ENCODE measurements at regions not wholly inside any gene's neighbourhood (a gene's known extent, or its start where the extent isn't known, plus 50 kb on each side); places are given as distances from the start of the nearest gene placed in this dataset.

- DNase-seq = no peak
Observed at GRCh38 chr5:5615569-5615968, 193.1 kb downstream of the ICE1 start.

- no peak for DNase-seq
Observed at GRCh38 chr5:5613261-5613990, 190.9 kb downstream of the ICE1 start.

- no peak for DNase-seq
Observed at GRCh38 chr5:5612096-5612495, 189.6 kb downstream of the ICE1 start.

GRCh38 chr5:5609935-5610334 lies 187.5 kb downstream of the ICE1 start:
- DNase-seq = no peak

- no peak for DNase-seq
Observed at GRCh38 chr5:5605170-5605764, 182.8 kb downstream of the ICE1 start.

- no peak for DNase-seq
Observed at GRCh38 chr5:5602554-5602953, 180.1 kb downstream of the ICE1 start.

GRCh38 chr5:5598547-5599113 lies 176.2 kb downstream of the ICE1 start:
- no peak for DNase-seq

- no peak for DNase-seq
Observed at GRCh38 chr5:5593391-5593790, 170.9 kb downstream of the ICE1 start.

GRCh38 chr5:5592541-5592940 lies 170.1 kb downstream of the ICE1 start:
- DNase-seq = no peak

- DNase-seq = no peak
Observed at GRCh38 chr5:5591567-5591966, 169.1 kb downstream of the ICE1 start.

- no peak for DNase-seq
Observed at GRCh38 chr5:5589857-5590256, 167.4 kb downstream of the ICE1 start.

- DNase-seq = no peak
Observed at GRCh38 chr5:5588887-5589826, 166.7 kb downstream of the ICE1 start.

- no peak for DNase-seq
Observed at GRCh38 chr5:5588386-5588785, 165.9 kb downstream of the ICE1 start.

- DNase-seq = no peak
Observed at GRCh38 chr5:5587474-5587873, 165.0 kb downstream of the ICE1 start.

GRCh38 chr5:5586721-5587120 lies 164.2 kb downstream of the ICE1 start:
- DNase-seq = no peak

GRCh38 chr5:5585751-5586341 lies 163.4 kb downstream of the ICE1 start:
- DNase-seq = no peak

- DNase-seq = no peak
Observed at GRCh38 chr5:5584751-5585150, 162.3 kb downstream of the ICE1 start.

- DNase-seq = no peak
Observed at GRCh38 chr5:5584236-5584745, 161.8 kb downstream of the ICE1 start.

GRCh38 chr5:5583832-5584231 lies 161.4 kb downstream of the ICE1 start:
- no peak for DNase-seq

GRCh38 chr5:5583023-5583765 lies 160.7 kb downstream of the ICE1 start:
- DNase-seq = no peak

GRCh38 chr5:5581080-5581479 lies 158.6 kb downstream of the ICE1 start:
- no peak for DNase-seq

GRCh38 chr5:5576744-5577143 lies 154.3 kb downstream of the ICE1 start:
- no peak for DNase-seq
